Muscle of leg (tissue), 3 donors: ENCODE measurements at regions not wholly inside any gene's neighbourhood (a gene's known extent, or its start where the extent isn't known, plus 50 kb on each side); places are given as distances from the start of the nearest gene placed in this dataset.
"Not testable (repeated sequence)": the region's sequence is repeated elsewhere in the genome, so short reads cannot be mapped to it uniquely, and the experiment has no call there.

ENCODE experiments used
- DNase-seq: peaks from one replicate; pipeline ENCODE4 v3.0.0; 2013
- H3K27ac ChIP-seq: one replicate; pipeline ENCODE4 v1.5.1; 2013; ENCODE audit warnings: mild to moderate bottlenecking, low read length, control low read depth
- H3K27me3 ChIP-seq: one replicate; pipeline ENCODE4 v1.6.1; 2013; ENCODE audit warnings: low read length; ENCODE audit not compliant: control insufficient read depth, insufficient read depth
- H3K36me3 ChIP-seq: one replicate; pipeline ENCODE4 v1.6.1; 2013; ENCODE audit warnings: low read length; ENCODE audit not compliant: control insufficient read depth, insufficient read depth
- H3K4me1 ChIP-seq: one replicate; pipeline ENCODE4 v1.6.1; 2013; ENCODE audit warnings: low read length; ENCODE audit not compliant: control insufficient read depth, insufficient read depth
- H3K4me3 ChIP-seq: one replicate; pipeline ENCODE4 v1.5.1; 2013; ENCODE audit warnings: low read length, control low read depth
- H3K9me3 ChIP-seq: replicated peaks from 2 replicates; pipeline ENCODE4 v1.6.1; 2013; ENCODE audit warnings: low read depth, low read length; ENCODE audit not compliant: control insufficient read depth
- WGBS: methylation state at CpG from one replicate; pipeline ENCODE4 v1.1.5; 2013; ENCODE audit warnings: missing lambda C conversion rate; ENCODE audit not compliant: insufficient coverage; 5-methylcytosine and 5-hydroxymethylcytosine counted together

- DNase-seq, result peak; percentile 65
- H3K36me3 ChIP-seq, result no peaks in the 10 kb centered on the region
- no peak overlapping the region for H3K27ac ChIP-seq
- 13% methylated on average over 9 of the region's 15 CpGs for WGBS
- H3K4me1 ChIP-seq, result no peaks in the 10 kb centered on the region
- no peak overlapping the region for H3K4me3 ChIP-seq
- no peaks in the 10 kb centered on the region for H3K27me3 ChIP-seq
- no peaks in the 10 kb centered on the region for H3K9me3 ChIP-seq
These were observed 132.7 kb upstream of the RCN1 start for GRCh38 chr11:31958076-31958735.

GRCh38 chr11:31957674-31958073 is 133.2 kb upstream of the RCN1 start:
- Histone ChIP-seq H3K9me3 (no peaks in the 10 kb centered on the region), H3K27ac (no peak overlapping the region), H3K4me1 (no peaks in the 10 kb centered on the region), H3K36me3 (no peaks in the 10 kb centered on the region), H3K27me3 (no peaks in the 10 kb centered on the region), H3K4me3 (no peak overlapping the region)
- no peak for DNase-seq
- 74% methylated on average over 4 of the region's 7 CpGs for WGBS

GRCh38 chr11:31956310-31956709 is 134.6 kb upstream of the RCN1 start:
- H3K27ac ChIP-seq, result no peak overlapping the region
- no peak for DNase-seq
- no peaks in the 10 kb centered on the region for H3K4me1 ChIP-seq
- H3K9me3 ChIP-seq, result no peaks in the 10 kb centered on the region
- no peak overlapping the region for H3K4me3 ChIP-seq
- 94% methylated on average over 1 of the region's 3 CpGs for WGBS
- no peaks in the 10 kb centered on the region for H3K27me3 ChIP-seq
- H3K36me3 ChIP-seq, result no peaks in the 10 kb centered on the region

- no peak overlapping the region for H3K4me3 ChIP-seq
- H3K36me3 ChIP-seq, result no peaks in the 10 kb centered on the region
- DNase-seq, result no peak
- 97% methylated on average over 5 of the region's 7 CpGs for WGBS
- H3K27me3 ChIP-seq, result no peaks in the 10 kb centered on the region
- no peaks in the 10 kb centered on the region for H3K4me1 ChIP-seq
- H3K9me3 ChIP-seq, result no peaks in the 10 kb centered on the region
- no peak overlapping the region for H3K27ac ChIP-seq
These were observed 135.0 kb upstream of the RCN1 start for GRCh38 chr11:31955838-31956237.

GRCh38 chr11:31953803-31954327 is 137.0 kb upstream of the RCN1 start:
- DNase-seq, result no peak
- H3K4me3 ChIP-seq, result no peak overlapping the region
- H3K27ac ChIP-seq, result no peak overlapping the region
- no peaks in the 10 kb centered on the region for H3K27me3 ChIP-seq
- no peaks in the 10 kb centered on the region for H3K36me3 ChIP-seq
- H3K4me1 ChIP-seq, result no peaks in the 10 kb centered on the region
- 78% methylated on average over 6 of the region's 6 CpGs for WGBS
- no peaks in the 10 kb centered on the region for H3K9me3 ChIP-seq

- not testable (repeated sequence) for DNase-seq, H3K36me3 ChIP-seq, H3K27me3 ChIP-seq, H3K4me1 ChIP-seq, H3K4me3 ChIP-seq, H3K9me3 ChIP-seq, H3K27ac ChIP-seq
These were observed 138.6 kb upstream of the PAX6 start for GRCh38 chr11:31949733-31950200.

- WGBS, result 90% methylated on average over 5 of the region's 6 CpGs
- no peaks in the 10 kb centered on the region for H3K4me1 ChIP-seq
These were observed 135.9 kb upstream of the PAX6 start for GRCh38 chr11:31947051-31947450.

GRCh38 chr11:31943056-31943780 is 132.1 kb upstream of the PAX6 start:
- no peaks in the 10 kb centered on the region for H3K9me3 ChIP-seq
- no peaks in the 10 kb centered on the region for H3K36me3 ChIP-seq
- DNase-seq, result no peak
- WGBS, result 17% methylated on average over 1 of the region's 2 CpGs
- H3K4me3 ChIP-seq, result no peak overlapping the region
- no peak overlapping the region for H3K27ac ChIP-seq
- peaks cover 3% of the 10 kb centered on the region for H3K27me3 ChIP-seq
- H3K4me1 ChIP-seq, result no peaks in the 10 kb centered on the region

More at GRCh38 chr11:31947051-31947450, 135.9 kb upstream of the PAX6 start:
- DNase-seq, result no peak
- Histone ChIP-seq H3K36me3 (no peaks in the 10 kb centered on the region), H3K9me3 (no peaks in the 10 kb centered on the region), H3K27ac (no peak overlapping the region), H3K4me3 (no peak overlapping the region), H3K27me3 (peaks cover 3% of the 10 kb centered on the region)

- Histone ChIP-seq H3K27ac (no peak overlapping the region), H3K4me3 (no peak overlapping the region), H3K4me1 (no peaks in the 10 kb centered on the region), H3K9me3 (no peaks in the 10 kb centered on the region), H3K27me3 (no peaks in the 10 kb centered on the region), H3K36me3 (no peaks in the 10 kb centered on the region)
- WGBS, result 26% methylated on average over 2 of the region's 4 CpGs
- no peak for DNase-seq
These were observed 129.4 kb upstream of the PAX6 start for GRCh38 chr11:31940371-31941037.

- Histone ChIP-seq H3K27me3 (no peaks in the 10 kb centered on the region), H3K9me3 (no peaks in the 10 kb centered on the region), H3K27ac (no peak overlapping the region), H3K4me3 (no peak overlapping the region), H3K36me3 (no peaks in the 10 kb centered on the region), H3K4me1 (no peaks in the 10 kb centered on the region)
- WGBS, result no CpG with 5 or more reads among the region's 3 CpGs
- DNase-seq, result no peak
These were observed 127.9 kb upstream of the PAX6 start for GRCh38 chr11:31939004-31939403.
